Adrenal gland (tissue), 9 donors: ENCODE measurements at regions not wholly inside any gene's neighbourhood (a gene's known extent, or its start where the extent isn't known, plus 50 kb on each side); places are given as distances from the start of the nearest gene placed in this dataset.

Experiments
- DNase-seq, 7 donors: peaks; one replicate each; pipeline ENCODE4 v3.0.0-alpha.2; 2019 to 2020
- H3K27ac ChIP-seq, 5 donors: fragments of 200-600 bp; sonication (generic) in 4 of 5; 1 replicate in 3 of 5; 2 replicates in 2 of 5; pipeline versions ENCODE4 v1.5.1 to v1.8.0; 2016 to 2020; ENCODE audit warnings: mild to moderate bottlenecking in 1 of 5
- H3K27me3 ChIP-seq: fragments of 200-600 bp; 2 replicates; pipeline ENCODE4 v1.8.0; 2021
- H3K36me3 ChIP-seq, 2 donors: fragments of 200-600 bp; replicated peaks in 1 of 2; 1 replicate in 1 of 2; 2 replicates in 1 of 2; pipeline versions ENCODE4 v1.5.1 to v1.8.0; 2018 to 2022
- H3K4me1 ChIP-seq, 2 donors: fragments of 200-600 bp; replicated peaks in 1 of 2; 1 replicate in 1 of 2; 2 replicates in 1 of 2; pipeline versions ENCODE4 v1.5.1 to v1.8.0; 2018 to 2021
- H3K4me3 ChIP-seq, 4 donors: fragments of 200-600 bp; sonication (generic) in 3 of 4; one replicate each; pipeline ENCODE4 v1.5.1; 2016 to 2018
- H3K9me3 ChIP-seq, 3 donors: fragments of 200-600 bp; sonication (generic) in 1 of 3; replicated peaks in 1 of 3; 1 replicate in 2 of 3; 2 replicates in 1 of 3; pipeline versions ENCODE4 v1.5.1 to v1.8.0; 2016 to 2021
- POLR2A ChIP-seq, 2 donors: fragments of 450-650 bp; IDR thresholded peaks; one replicate each; pipeline ENCODE4 v1.6.1; 2017; ENCODE audit warnings: antibody characterized with exemption in 2 of 2, mild to moderate bottlenecking in 2 of 2, moderate library complexity in 1 of 2
- WGBS, 4 donors: extraction: QIAGEN DNeasy Blood & Tissue Kit in 2 of 4; methylation state at CpG; one replicate each; pipeline versions ENCODE4 v1.1.5 to v1.1.7; 2013 to 2017; 5-methylcytosine and 5-hydroxymethylcytosine counted together
- intact Hi-C, 2 donors: fragments of 100-400 bp; cut with DNase I; formaldehyde crosslinking; loops; one replicate each; pipeline versions ENCODE4 v1.14.1 to v1.15.0; 2022 to 2023
- TF ChIP-seq, protein P1 (sequence below), 6 experiments: fragments of 450-650 bp in 4 of 6; fragments of 200-600 bp in 2 of 6; sonication (generic) in 1 of 6; IDR thresholded peaks; 1 replicate in 5 of 6; 2 replicates in 1 of 6; pipeline versions ENCODE4 v1.5.1 to v1.8.0; 2016 to 2021; ENCODE audit warnings: antibody characterized with exemption in 6 of 6, mild to moderate bottlenecking in 2 of 6, moderate library complexity in 1 of 6
- donor health status: healthy with polysubstance abuse.
- donor health status: Bipolar disorder and iron deficiency.
- donor health status: DM: yes; HTN: yes; CAD: no.
- donor health status: DM: no; HTN: no; CAD: no.
- donor health status: DM: no; HTN: no; CAD: no.

DNA sequence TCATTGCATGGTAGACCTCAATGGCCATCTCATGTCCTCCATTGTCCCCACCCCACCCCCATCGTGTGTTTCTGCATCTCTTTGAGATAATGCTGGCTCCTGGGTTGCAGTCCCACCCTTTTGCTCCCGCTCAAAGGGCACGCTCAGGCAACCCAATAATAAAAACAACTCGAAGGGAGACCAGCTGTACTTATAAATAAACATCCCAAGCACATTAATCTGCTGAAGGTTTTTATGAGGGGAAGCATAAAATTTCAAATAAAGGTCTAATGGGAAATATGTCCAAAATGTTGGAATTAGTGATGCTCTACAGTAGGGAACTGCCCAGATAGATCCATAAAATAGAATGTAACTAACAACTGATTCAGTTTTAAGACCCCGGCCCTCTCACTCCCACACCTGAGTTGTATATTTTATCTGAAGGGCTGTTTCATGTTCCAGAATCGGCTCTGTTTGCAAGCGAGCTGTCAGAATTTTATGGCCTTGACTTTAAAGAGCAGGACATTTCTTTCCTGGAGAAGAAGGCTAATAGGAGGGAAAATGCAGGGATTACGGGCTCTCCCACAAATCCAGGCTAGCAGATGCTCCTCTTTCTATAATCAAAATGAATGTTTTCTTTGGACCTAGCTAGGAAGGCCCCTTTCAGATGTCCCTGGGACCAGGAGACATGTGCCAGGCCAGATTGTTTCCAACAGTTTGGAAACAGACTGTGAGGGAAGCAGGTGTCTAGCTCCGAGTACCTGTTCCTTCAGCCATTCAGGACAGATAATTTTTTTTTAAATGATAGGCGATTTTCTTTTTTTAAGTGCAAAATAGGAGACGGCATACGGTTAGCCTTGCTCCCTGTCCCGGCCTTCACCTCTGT, 103.7 kb downstream of the APOB start:
- no peak overlapping the region for H3K4me3 ChIP-seq
- peaks cover 0 to 7% of the 10 kb centered on the region in 2 donors for H3K4me1 ChIP-seq
- TF ChIP-seq, protein P1, sequence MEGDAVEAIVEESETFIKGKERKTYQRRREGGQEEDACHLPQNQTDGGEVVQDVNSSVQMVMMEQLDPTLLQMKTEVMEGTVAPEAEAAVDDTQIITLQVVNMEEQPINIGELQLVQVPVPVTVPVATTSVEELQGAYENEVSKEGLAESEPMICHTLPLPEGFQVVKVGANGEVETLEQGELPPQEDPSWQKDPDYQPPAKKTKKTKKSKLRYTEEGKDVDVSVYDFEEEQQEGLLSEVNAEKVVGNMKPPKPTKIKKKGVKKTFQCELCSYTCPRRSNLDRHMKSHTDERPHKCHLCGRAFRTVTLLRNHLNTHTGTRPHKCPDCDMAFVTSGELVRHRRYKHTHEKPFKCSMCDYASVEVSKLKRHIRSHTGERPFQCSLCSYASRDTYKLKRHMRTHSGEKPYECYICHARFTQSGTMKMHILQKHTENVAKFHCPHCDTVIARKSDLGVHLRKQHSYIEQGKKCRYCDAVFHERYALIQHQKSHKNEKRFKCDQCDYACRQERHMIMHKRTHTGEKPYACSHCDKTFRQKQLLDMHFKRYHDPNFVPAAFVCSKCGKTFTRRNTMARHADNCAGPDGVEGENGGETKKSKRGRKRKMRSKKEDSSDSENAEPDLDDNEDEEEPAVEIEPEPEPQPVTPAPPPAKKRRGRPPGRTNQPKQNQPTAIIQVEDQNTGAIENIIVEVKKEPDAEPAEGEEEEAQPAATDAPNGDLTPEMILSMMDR (IDR thresholded peaks at IDR 0.05) = no peak
- no peak for TF ChIP-seq POLR2A (IDR thresholded peaks at IDR 0.05)
- WGBS, 4 donors = 42 to 58% (median 49%) methylated on average over 13 of the region's 13 CpGs
- no peaks in the 10 kb centered on the region for H3K27me3 ChIP-seq
- no peak for DNase-seq
- peak overlapping the region in 1 of 5 donors; percentile 20 for H3K27ac ChIP-seq
- intact Hi-C loops = no loop called here
- H3K36me3 ChIP-seq = no peaks in the 10 kb centered on the region
- H3K9me3 ChIP-seq = no peaks in the 10 kb centered on the region

DNA sequence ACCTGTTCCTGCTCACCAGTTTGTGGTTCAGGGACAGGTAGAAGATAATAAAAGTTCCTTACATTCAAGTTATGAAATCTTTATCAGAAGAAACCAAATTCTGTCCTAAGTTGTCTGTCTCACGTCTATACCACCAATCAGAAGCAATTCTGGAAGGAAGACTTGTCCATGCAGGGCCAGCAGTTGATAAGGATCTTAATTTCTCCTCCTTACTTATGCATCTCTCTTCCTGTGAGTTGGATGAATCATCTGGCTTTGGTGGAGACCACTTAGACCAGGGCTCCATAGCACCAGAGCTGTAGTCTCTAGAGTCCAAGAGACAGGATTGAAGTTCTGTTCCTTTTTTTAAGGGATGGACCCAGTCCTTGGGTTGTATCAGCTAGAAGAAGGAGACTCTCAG, 106.5 kb downstream of the APOB start:
- intact Hi-C loops = no loop called here
- Histone ChIP-seq H3K27ac (no peak overlapping the region), H3K27me3 (no peaks in the 10 kb centered on the region), H3K4me1 (peaks cover 16 to 33% of the 10 kb centered on the region in 2 donors), H3K9me3 (no peaks in the 10 kb centered on the region), H3K36me3 (no peaks in the 10 kb centered on the region), H3K4me3 (no peak overlapping the region)
- WGBS, 4 donors = 67 to 88% (median 77%) methylated on average over 1 of the region's 1 CpG
- TF ChIP-seq, protein P1 (IDR thresholded peaks at IDR 0.05) = no peak
- TF ChIP-seq POLR2A (IDR thresholded peaks at IDR 0.05) = no peak
- no peak for DNase-seq

DNA sequence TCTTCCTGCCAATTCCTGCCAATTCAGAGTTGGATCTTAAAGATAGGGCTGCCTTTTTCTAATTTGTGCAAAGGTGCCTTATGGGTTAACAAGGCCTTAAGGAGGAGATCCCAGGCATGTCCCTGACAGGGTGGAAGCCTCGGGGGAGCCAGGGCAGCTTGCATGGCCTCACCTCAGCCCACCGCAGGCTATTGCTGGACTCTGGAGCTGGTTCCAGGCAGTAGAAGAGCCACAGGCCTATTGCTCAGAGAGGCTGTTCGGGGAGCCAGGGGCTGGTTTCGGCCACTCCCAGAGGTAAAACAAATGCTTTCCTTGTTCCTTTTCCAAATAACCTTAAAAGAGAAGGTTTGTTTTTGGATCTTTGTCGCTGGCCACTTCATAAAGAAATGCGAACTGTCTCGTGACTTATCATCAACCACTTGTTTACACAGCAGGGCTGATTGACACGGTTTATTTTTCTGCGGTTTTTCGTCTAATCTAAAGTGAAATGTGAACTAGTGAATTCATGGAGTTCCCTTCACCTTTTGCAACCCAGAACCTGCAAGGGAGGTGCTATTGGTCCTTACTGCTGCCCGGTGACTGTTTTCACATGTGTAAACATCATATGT, 108.6 kb downstream of the APOB start:
- Histone ChIP-seq H3K4me3 (no peak overlapping the region), H3K27me3 (no peaks in the 10 kb centered on the region), H3K4me1 (peaks cover 16 to 27% of the 10 kb centered on the region in 2 donors), H3K36me3 (no peaks in the 10 kb centered on the region), H3K9me3 (no peaks in the 10 kb centered on the region), H3K27ac (peak overlapping the region in 1 of 5 donors; percentile 29)
- no peak for DNase-seq
- TF ChIP-seq, protein P1 (IDR thresholded peaks at IDR 0.05) = no peak
- TF ChIP-seq POLR2A (IDR thresholded peaks at IDR 0.05) = no peak
- 76 to 88% (median 79%) methylated on average over 7 to 11 of the region's 11 CpGs for WGBS, 4 donors
- intact Hi-C loops = no loop called here

DNA sequence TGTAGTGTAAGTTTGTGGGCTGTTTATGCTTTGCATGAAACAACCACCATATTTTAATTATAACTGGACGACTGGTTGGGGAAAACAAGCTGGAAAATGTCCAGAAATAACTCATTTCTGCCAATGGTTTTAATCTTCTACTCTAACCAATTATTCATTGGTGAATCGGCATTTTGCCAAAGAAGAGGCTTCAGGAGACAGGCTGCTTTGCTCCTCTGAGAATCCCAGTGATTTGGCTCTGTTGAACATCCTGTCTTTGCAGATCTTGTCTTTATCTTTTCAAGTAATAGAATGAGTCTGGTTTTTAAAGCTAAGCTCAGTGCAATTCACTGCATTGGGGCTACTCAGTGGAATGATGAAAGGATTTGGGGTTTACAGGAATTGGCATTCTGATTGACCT, 109.6 kb downstream of the APOB start:
- WGBS, 4 donors = 13 to 22% (median 17%) methylated on average over 2 of the region's 2 CpGs
- H3K27ac ChIP-seq = peak overlapping the region in 3 of 5 donors; percentile 24 to 50 (median 43)
- H3K4me3 ChIP-seq = no peak overlapping the region

More for the DNA sequence above, 109.6 kb downstream of the APOB start:
- intact Hi-C loops = no loop called here
- no peaks in the 10 kb centered on the region for H3K36me3 ChIP-seq
- DNase-seq = no peak
- H3K9me3 ChIP-seq = no peaks in the 10 kb centered on the region
- no peaks in the 10 kb centered on the region for H3K27me3 ChIP-seq
- TF ChIP-seq, protein P1 (IDR thresholded peaks at IDR 0.05) = no peak
- TF ChIP-seq POLR2A (IDR thresholded peaks at IDR 0.05) = no peak
- peaks cover 16 to 27% of the 10 kb centered on the region in 2 donors for H3K4me1 ChIP-seq
